Skin epidermis (tissue), 12 donors: ENCODE measurements at regions not wholly inside any gene's neighbourhood (a gene's known extent, or its start where the extent isn't known, plus 50 kb on each side); places are given as distances from the start of the nearest gene placed in this dataset.
"Not testable (repeated sequence)": the region's sequence is repeated elsewhere in the genome, so short reads cannot be mapped to it uniquely, and the experiment has no call there.

Source experiments
- H3K27ac ChIP-seq, 21 experiments: fragments of 200-600 bp; sonication (generic) in 11 of 21; one replicate each; pipeline ENCODE4 v1.5.0; 2020; ENCODE audit warnings: mild to moderate bottlenecking in 3 of 21, inconsistent platforms in 2 of 21, moderate library complexity in 2 of 21
- H3K4me3 ChIP-seq, 7 experiments: fragments of 200-600 bp; sonication (generic) in 2 of 7; one replicate each; pipeline ENCODE4 v1.5.0; 2020; ENCODE audit warnings: inconsistent platforms in 2 of 7, mild to moderate bottlenecking in 2 of 7, moderate library complexity in 1 of 7

DNA sequence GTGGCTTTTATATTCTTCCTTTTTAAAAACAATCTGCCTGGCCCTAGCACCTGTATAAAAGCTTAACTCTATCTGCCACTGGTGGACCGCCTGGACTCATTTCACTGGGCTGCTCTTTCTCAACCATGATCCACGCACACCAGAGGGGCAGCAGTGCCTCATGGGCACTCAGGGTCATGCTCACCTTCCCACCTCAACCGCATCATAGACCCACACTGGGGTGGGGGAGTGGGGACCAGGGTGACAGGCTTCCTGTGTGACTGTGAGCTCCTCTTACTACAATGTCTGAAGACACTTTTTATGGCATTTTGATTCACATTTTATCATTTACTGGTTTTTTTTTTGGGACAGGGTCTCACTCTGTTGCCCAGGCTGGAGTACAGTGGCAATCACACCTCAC lies 4038.8 kb upstream of the TPTE start:
- not testable (repeated sequence) for H3K4me3 ChIP-seq, H3K27ac ChIP-seq

DNA sequence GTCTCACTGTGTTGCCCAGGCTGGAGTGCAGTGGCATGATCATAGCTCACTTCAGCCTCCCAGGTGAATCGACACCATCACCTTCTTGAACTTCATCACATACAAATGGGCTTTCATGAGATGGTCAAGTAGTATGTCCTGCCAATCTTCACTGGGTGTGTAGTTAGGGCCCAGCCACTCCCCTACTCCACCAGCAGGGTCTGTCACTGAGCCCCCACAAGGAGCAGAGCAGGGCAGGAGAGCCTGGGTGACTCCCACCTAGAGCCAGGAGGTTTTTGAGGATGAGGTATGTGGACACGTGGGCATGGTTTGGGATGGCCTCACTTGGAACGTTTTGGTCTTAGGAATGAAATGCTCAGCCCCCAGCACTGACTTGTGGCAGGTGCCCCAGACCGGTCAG lies 4037.7 kb upstream of the TPTE start:
- not testable (repeated sequence) for H3K27ac ChIP-seq, H3K4me3 ChIP-seq

DNA sequence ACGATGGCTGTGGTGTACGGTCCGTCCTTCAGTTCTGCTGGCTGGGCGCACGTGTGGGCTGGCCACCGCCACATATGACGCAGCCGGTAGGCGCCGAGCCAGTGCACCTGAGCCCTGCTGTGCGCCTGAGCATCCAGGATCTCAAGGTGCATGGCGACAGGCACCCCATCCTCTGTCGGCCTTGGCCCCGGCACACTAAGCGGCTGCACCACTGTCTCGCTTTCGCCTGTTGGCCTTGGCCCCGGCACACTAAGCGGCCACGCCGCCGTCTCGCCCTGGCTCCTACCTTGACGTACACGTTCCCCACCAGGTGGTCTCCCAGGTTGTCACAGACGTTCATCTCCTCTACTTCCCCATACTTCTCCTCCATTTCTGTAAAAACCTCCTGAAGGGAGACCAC lies 4034.6 kb upstream of the TPTE start:
- H3K4me3 ChIP-seq, H3K27ac ChIP-seq: not testable (repeated sequence)

DNA sequence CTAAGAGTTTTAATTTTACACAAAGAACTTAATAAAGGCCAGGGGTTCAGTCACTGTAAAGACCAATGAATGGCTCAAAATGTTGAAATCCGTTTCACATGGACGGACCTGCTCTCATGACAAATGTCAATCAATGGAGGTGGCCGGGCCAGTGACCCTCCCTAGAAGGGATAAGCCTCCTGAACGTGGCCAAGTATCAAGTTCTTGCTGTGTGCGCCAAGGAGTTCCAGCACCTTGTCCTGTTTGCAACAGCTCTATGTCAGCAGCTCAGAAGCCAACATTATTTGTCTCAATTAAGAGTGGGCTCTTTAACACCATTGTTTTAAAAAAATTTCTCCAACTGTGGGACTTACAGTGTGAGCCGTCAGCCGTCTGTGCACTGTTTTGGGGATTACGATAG lies 4028.7 kb upstream of the TPTE start:
- H3K27ac ChIP-seq, H3K4me3 ChIP-seq: not testable (repeated sequence)

DNA sequence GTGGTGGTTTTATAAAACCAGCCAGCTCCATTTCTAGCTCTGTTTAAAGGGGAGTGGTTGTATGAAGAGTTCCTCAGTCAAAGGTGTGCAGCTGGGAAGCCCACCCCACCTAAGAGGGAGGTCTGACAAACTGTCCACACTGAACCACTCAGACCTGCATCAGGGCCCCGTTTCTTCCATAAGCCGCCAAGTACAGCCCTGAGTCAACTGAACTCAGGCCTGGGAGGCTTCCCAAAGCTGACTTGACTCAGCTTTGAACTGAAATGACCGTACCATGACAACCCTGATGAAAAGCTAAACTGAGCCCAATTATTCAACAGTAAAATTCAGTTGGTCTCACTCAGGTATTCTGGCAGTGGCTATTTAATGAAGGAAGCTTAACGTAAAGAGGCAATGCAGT lies 4027.4 kb upstream of the TPTE start:
- not testable (repeated sequence) for H3K4me3 ChIP-seq, H3K27ac ChIP-seq

DNA sequence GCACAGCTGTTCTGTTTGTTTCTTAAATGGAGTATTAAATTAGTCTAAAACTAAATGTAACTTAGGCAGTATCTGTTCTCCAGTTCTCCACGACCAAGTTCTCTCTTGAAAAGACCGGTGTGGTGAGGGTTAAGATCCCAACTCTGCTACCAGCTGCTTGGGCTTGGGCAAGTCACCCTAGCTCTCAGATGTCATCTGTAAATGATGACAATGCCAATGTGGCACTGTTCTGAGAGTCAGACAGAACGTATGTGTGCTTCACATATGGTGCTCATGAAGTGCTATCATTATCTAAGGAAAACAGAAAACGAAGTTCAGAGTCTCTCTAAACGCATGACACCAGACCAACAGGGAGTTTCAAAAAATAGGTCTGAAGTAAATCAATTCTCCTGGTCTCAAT lies 4025.0 kb upstream of the TPTE start:
- H3K27ac ChIP-seq, H3K4me3 ChIP-seq: not testable (repeated sequence)

DNA sequence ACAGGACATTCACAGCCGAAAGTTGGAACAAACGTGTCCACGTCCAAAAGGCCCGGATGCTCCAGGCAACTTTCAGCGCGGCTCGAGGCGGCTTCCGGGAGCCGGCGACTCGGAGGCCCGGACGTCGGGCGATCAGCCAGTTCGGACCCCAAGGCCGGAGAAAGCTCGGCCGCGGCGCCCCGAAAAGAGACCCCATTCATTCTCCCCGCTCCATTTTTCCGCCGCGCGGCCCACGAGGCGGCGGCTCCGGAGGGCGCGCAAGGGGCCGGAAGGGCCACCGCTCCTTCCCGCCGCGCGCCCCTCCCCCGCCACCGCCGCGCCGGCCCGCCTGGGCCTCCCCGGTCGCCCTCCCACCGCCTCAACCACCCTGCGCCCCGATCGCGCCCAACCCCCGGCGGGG lies 4022.7 kb upstream of the TPTE start:
- Histone ChIP-seq H3K27ac (peak overlapping the region in 8 of 21 experiments; percentile 42 to 83 (median 71)), H3K4me3 (peak overlapping the region in 5 of 7 experiments; percentile 42 to 56 (median 50))

DNA sequence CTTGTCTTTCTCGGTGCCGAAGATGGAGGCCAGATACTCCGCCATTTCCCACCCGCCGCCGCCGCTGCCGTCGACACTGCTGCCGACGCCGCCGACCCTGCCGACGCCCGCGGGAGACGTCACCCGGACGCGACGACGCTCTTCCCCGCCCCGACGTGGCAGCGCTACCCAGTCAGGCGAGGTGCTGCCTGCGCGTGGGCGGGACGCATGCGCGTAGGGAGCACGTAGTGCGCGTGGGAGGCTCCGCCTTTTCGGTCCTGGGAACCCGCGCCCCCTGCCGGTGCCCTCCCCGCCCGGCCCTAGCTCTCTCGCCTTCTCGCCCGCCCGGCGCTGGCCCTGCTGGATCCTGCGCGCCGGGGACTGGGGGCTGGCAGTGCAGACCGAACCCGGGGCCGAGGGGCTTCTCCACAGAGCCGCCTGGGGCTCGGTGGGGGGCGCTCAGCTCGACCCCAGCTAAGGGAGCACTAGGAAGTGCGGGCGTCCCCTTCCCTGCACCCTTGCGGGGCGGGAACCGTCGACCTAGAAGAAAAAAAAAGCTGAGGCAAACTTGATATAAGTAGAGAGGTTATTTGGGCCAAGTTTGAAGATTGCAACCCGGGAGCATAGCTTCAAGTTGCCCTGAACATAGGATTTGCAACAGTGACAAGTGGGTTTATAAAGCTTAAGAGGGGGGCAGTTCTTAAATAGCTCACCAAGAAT lies 4022.1 kb upstream of the TPTE start:
- Histone ChIP-seq H3K4me3 (peak overlapping the region in 5 of 7 experiments; percentile 42 to 56 (median 50)), H3K27ac (peak overlapping the region in 2 of 21 experiments; percentile 42 to 83)

DNA sequence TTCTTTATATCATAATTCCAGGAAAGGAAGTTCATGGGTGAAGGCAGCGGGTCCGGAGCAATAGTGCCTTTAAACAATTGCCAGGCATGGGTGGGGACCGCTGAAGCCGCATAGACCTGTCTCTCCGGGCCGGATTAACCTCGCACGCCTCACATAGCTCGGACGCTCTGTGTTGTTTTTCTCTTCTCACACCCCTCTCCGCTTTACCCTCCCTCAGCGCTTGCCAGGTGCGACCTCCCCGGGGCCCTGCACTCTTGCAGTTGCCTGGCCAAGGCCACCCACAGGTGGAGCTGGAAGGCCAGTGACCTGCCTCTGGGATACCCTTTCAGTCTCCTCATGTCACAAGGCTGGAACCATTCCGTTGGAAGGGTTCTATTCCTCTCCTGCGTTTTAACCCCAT lies 4021.5 kb upstream of the TPTE start:
- not testable (repeated sequence) for H3K27ac ChIP-seq, H3K4me3 ChIP-seq

DNA sequence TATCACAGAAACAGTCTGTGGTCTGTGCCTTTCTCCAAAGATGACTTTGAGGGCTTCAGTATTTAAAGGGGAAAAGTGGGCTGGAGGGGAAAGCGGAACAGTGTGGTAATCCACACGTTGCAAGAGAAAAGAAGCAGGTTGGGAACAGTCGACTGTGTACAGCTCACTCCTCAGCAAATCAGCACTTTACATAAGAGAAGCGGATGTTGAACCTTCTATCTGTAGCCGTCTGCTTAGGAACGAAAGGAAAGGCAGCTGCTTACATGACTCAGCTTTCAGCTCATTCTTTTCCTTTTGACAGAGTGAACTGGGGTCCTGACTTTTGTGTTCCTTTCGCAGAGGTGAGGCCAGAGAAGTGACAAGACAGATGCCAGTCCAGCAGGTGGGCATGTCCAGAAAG lies 4020.7 kb upstream of the TPTE start:
- not testable (repeated sequence) for H3K27ac ChIP-seq, H3K4me3 ChIP-seq

DNA sequence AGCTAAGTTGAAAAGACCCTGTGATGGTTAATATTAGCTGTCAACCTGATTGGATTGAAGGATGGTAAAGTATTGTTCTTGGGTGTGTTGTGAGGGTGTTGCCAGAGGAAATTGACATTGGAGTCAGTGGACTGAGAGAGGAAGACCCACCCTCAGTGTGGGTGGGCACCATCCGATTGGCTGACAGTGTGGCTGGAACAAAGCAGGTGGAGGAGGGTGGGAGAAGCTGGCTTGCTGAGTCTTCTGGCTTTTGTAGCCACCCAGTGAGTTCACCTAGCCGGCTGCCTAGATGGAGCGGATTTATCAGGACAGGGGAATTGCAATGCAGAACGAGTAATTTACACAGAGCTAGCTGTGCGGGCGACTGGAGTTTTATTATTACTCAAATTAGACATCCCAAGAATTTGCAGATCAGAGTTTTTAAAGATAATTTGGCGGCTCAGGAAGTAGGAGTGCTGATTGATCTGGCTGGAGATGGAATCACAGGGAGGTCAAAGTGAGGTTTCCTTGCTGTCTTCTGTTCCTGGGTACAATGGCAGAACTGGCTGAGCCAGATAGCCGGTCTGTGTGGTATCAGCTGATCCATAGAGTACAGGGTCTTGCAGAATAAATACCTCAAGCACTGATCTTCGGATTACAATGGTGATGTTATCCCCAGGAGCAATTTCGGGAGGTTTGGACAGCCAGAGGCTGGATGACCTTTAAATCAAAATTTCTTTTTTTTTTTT lies 4015.1 kb upstream of the TPTE start:
- H3K27ac ChIP-seq, H3K4me3 ChIP-seq: not testable (repeated sequence)

DNA sequence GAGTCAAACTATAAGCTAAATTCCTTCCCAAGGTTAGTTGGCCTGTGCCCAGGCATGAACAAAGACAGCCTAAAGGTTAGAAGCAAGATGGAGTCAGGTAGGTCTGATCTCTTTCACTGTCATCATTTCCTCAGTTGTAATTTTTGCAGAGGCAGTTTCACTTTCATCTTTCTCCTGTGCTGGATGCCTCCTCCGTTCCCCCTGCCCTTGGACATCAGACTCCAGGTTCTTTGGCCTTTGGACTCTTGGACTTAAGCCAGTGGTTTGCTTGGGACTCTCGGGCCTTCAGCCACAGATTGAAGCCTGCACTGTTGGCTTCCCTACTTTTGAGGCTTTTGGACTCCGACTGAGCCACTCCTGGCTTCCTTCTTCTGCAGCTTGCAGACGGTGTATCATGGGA lies 4013.8 kb upstream of the TPTE start:
- H3K27ac ChIP-seq, H3K4me3 ChIP-seq: not testable (repeated sequence)

DNA sequence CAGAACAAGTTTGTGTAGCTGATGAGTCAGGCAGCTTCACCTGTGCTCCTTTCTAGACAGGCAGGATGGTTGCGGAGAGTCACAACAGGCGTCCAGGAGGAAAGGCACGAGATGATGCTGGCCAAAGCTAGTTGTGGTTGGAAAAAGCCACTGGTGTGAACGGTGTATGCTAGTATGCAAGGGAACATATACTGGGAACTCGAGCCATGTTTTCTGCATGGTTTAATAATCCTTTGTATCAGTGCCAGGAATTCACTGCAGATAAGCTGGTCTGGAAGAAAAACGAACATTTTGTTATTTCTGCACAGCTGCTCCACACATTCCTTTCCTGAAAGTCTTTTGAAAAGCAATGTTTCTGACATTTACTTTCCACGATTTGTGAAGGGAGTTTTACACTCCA lies 3999.6 kb upstream of the TPTE start:
- H3K27ac ChIP-seq, H3K4me3 ChIP-seq: not testable (repeated sequence)

DNA sequence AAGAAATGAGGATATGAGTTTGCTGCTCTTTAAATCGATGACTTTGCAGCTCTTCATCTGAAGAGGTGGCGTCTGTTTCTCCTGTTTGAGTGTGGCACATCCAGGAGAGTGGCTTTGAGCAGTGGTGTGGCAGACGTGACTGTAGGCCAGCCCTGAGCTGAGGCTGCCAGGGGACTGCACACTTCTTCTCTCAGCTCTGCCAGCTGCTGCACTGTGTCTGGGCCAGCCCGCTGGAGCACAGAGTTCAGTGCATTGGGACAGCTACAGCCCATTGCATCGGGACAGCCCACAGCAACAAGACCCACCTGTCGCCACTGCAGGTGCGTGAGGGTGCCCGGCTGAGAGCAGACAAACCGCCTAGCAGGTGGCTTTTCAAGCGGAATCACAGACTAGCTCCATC lies 3995.2 kb upstream of the TPTE start:
- H3K27ac ChIP-seq, H3K4me3 ChIP-seq: not testable (repeated sequence)

DNA sequence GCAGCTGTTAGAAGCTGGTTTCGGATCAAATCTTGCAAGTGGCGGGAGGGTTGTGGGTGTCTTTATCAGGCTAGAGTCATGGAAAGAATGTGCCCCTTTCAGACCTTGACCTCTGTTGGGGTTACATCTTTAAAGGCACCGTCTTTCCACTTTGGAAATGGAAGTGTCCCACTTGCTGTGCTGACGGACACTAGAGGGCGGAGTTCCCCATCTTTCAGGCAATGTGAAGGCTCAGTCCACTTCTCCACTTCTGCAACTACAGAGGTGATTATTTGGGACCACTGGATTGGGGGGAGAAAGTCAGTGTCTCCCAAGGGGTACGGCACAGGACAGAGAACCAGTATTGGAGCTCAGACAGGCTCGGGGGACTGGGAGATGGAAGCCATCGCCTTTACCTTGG lies 3990.7 kb upstream of the TPTE start:
- not testable (repeated sequence) for H3K27ac ChIP-seq, H3K4me3 ChIP-seq

DNA sequence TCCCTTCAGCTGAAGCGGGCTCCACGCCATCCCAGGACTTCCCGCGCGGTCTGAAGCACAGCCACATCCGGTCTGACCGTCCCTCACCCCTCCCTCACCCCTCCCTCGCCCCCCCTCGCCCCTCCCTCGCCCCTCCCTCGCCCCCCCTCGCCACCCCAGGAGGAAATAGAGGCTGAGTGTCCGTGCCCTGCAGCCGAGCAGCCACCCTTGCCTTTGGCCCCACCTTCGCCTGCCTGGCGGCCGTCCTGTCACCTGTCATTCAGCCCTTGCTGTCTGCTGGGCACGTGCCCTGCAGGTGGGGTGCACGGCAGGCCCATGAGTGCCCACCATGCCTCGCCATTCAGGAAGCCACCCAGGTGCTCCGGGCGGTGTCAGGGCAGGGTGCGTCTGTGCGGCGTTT lies 3988.1 kb upstream of the TPTE start:
- H3K27ac ChIP-seq, H3K4me3 ChIP-seq: not testable (repeated sequence)

DNA sequence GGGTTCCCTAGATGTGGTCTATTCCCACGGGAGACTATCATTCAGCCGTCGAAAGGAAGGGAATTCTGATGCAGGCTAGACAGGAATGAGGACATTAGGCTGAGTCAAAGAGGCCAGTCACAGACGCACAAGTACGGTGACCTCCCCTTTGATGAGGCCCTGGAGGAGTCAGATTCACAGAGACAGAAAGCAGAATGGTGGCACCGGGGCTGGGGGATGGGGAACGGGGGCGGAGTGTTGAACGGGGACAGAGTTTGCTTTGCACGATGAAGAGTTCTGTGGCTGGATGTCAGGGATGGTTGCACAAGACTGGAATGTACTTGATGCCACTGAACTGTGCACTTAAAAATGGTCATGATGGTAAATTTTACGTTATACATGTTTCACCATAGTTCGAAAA lies 3983.1 kb upstream of the TPTE start:
- H3K27ac ChIP-seq, H3K4me3 ChIP-seq: not testable (repeated sequence)

DNA sequence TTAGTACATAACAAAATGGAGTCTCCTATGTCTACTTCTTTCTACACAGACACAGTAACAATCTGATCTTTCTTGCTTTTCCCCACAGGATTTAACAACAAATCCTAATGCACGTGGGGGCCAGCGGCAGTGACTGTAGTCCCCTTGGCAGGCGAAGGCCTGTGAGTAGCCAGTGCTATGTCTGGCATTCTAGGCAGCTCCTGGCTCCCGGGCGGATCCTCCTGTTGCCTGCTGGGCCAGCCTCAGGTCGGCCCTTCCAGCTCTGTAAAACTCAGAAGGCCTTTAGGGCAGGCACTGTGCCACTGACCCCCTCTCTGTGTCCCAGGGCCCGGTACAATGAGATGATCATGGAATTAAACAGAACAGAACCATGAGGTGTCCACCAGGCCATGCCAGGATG lies 3981.7 kb upstream of the TPTE start:
- H3K27ac ChIP-seq, H3K4me3 ChIP-seq: not testable (repeated sequence)

DNA sequence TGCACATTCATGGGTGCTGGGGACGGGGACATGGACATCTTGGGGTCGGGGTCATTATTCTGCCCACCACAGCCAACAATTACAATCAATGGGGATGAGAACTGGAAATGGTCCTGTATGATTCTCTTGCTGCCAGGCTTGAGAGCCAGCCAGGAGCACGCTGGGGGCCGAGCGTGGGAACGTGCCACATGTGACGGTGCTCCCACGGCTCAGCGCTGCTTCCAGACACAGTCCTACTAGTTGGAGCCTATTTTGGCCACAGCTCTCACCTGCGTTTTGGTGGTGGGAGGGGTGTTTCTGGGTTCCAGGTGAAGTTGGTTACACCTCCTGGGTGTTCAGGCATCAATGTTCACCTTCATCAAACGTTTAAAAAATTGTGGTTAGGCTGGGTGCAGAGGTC lies 3980.3 kb upstream of the TPTE start:
- not testable (repeated sequence) for H3K4me3 ChIP-seq, H3K27ac ChIP-seq

DNA sequence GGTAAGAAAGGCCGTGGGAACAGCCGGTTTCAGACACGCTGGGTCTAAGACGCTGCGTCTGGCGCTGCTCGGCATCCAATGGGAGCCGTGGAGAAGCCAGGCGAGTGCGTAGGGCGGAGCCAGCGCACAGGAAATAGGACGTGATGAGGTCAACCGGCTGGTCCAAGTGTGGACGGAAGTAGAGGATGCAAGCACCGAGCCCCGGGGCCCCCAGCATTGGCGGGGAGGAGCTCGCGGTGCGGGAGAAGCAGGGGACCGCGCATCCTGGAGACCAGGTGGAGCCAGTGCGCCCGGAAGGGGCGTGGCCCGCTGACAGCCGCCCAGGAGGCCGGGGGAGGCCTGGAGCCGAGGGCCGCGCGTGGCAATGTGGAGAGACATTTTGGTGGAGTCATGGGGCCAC lies 3976.1 kb upstream of the TPTE start:
- H3K27ac ChIP-seq, H3K4me3 ChIP-seq: not testable (repeated sequence)

DNA sequence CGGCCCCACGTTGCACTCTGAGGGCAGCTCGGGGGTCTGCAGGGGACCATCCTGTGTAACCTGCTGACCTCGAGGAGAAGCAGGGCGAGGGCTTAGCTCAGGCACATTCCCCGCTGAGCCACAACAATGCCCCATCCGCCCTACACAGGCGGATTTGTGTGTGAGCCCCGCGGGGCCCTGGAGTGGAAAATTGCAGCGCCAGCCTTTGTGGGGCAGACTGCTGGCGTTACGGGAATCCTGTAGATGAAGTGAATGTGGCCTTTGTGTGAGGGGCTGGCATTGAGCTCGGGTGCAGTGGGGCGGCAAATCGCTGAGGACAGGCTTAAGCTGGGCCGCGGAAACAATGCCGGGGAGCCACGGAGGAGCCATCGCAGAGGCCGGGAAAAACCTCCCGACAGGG lies 3970.3 kb upstream of the TPTE start:
- not testable (repeated sequence) for H3K4me3 ChIP-seq, H3K27ac ChIP-seq
